ENCODE measurements at regions not wholly inside any gene's neighbourhood (a gene's known extent, or its start where the extent isn't known, plus 50 kb on each side); places are given as distances from the start of the nearest gene placed in this dataset.

GRCh38 chr1:229128066-229128608 lies 142.8 kb upstream of the RAB4A start:
- no peak for TF ChIP-seq CTCF (IDR thresholded peaks at IDR 0.05)

- no peak for TF ChIP-seq CTCF (IDR thresholded peaks at IDR 0.05)
Observed at GRCh38 chr1:229129301-229130027, 141.4 kb upstream of the RAB4A start.

- no peak for TF ChIP-seq CTCF (IDR thresholded peaks at IDR 0.05)
Observed at GRCh38 chr1:229130028-229130668, 140.8 kb upstream of the RAB4A start.

GRCh38 chr1:229131243-229132105 lies 139.4 kb upstream of the RAB4A start:
- TF ChIP-seq CTCF (IDR thresholded peaks at IDR 0.05) = no peak

GRCh38 chr1:229132106-229132443 lies 138.8 kb upstream of the RAB4A start:
- no peak for TF ChIP-seq CTCF (IDR thresholded peaks at IDR 0.05)

- TF ChIP-seq CTCF (IDR thresholded peaks at IDR 0.05) = no peak
Observed at GRCh38 chr1:229132706-229133105, 138.2 kb upstream of the RAB4A start.

- TF ChIP-seq CTCF (IDR thresholded peaks at IDR 0.05) = no peak
Observed at GRCh38 chr1:229133151-229133550, 137.8 kb upstream of the RAB4A start.
